ENCODE measurements at regions not wholly inside any gene's neighbourhood (a gene's known extent, or its start where the extent isn't known, plus 50 kb on each side); places are given as distances from the start of the nearest gene placed in this dataset.
"Not testable (repeated sequence)": the region's sequence is repeated elsewhere in the genome, so short reads cannot be mapped to it uniquely, and the experiment has no call there.

- DNase-seq (ENCODE audit: low read depth in 2 of 2): no peak
Measured at GRCh38 chr9:73855206-73855605, 641.9 kb upstream of the RORB start.

GRCh38 chr9:73863924-73864323, 633.2 kb upstream of the RORB start:
- no peak for DNase-seq (ENCODE audit: low read depth in 2 of 2)

- DNase-seq (ENCODE audit: low read depth in 2 of 2): no peak
Measured at GRCh38 chr9:73866451-73866850, 630.7 kb upstream of the RORB start.

GRCh38 chr9:73869264-73869663, 627.9 kb upstream of the RORB start:
- peak; percentile 1 to 15 for DNase-seq (ENCODE audit: low read depth in 2 of 2)

GRCh38 chr9:73871636-73872035, 625.5 kb upstream of the RORB start:
- DNase-seq (ENCODE audit: low read depth in 2 of 2): no peak

- no peak for DNase-seq (ENCODE audit: low read depth in 2 of 2)
Measured at GRCh38 chr9:73872701-73873100, 624.4 kb upstream of the RORB start.

GRCh38 chr9:73880101-73880500, 617.0 kb upstream of the RORB start:
- DNase-seq (ENCODE audit: low read depth in 2 of 2): no peak

GRCh38 chr9:73889023-73889422, 608.1 kb upstream of the RORB start:
- no peak for DNase-seq (ENCODE audit: low read depth in 2 of 2)

GRCh38 chr9:73890685-73891277, 606.4 kb upstream of the RORB start:
- no peak for DNase-seq (ENCODE audit: low read depth in 2 of 2)

- no peak for DNase-seq (ENCODE audit: low read depth in 2 of 2)
Measured at GRCh38 chr9:73892335-73892734, 604.8 kb upstream of the RORB start.

GRCh38 chr9:73893230-73893629, 603.9 kb upstream of the RORB start:
- no peak for DNase-seq (ENCODE audit: low read depth in 2 of 2)

GRCh38 chr9:73896061-73896460, 601.1 kb upstream of the RORB start:
- DNase-seq (ENCODE audit: low read depth in 2 of 2): no peak

- no peak for DNase-seq (ENCODE audit: low read depth in 2 of 2)
Measured at GRCh38 chr9:73906671-73907070, 590.5 kb upstream of the RORB start.

- no peak for DNase-seq (ENCODE audit: low read depth in 2 of 2)
Measured at GRCh38 chr9:73911804-73912203, 585.3 kb upstream of the RORB start.

GRCh38 chr9:73916016-73916673, 581.0 kb upstream of the RORB start:
- no peak for DNase-seq (ENCODE audit: low read depth in 2 of 2)

GRCh38 chr9:73919712-73920111, 577.4 kb upstream of the RORB start:
- DNase-seq (ENCODE audit: low read depth in 2 of 2): no peak

- no peak for DNase-seq (ENCODE audit: low read depth in 2 of 2)
Measured at GRCh38 chr9:73923796-73924195, 573.3 kb upstream of the RORB start.

- no peak for DNase-seq (ENCODE audit: low read depth in 2 of 2)
Measured at GRCh38 chr9:73951147-73951546, 546.0 kb upstream of the RORB start.

GRCh38 chr9:73962792-73963191, 534.3 kb upstream of the RORB start:
- DNase-seq (ENCODE audit: low read depth in 2 of 2): no peak

- no peak for DNase-seq (ENCODE audit: low read depth in 2 of 2)
Measured at GRCh38 chr9:73969936-73970335, 527.2 kb upstream of the RORB start.

GRCh38 chr9:73976424-73976823, 520.7 kb upstream of the RORB start:
- DNase-seq (ENCODE audit: low read depth in 2 of 2): not testable (repeated sequence)

GRCh38 chr9:73979894-73980264, 517.3 kb upstream of the RORB start:
- no peak for DNase-seq (ENCODE audit: low read depth in 2 of 2)

- DNase-seq (ENCODE audit: low read depth in 2 of 2): no peak
Measured at GRCh38 chr9:73980754-73981153, 516.4 kb upstream of the RORB start.

GRCh38 chr9:73981405-73981804, 515.7 kb upstream of the RORB start:
- no peak for DNase-seq (ENCODE audit: low read depth in 2 of 2)
